ENCODE measurements at regions not wholly inside any gene's neighbourhood (a gene's known extent, or its start where the extent isn't known, plus 50 kb on each side); places are given as distances from the start of the nearest gene placed in this dataset.

- H3K79me2 ChIP-seq (ENCODE audit: control insufficient read depth in 1 of 2, insufficient read depth in 2 of 2, low read length in 2 of 2) = no peaks in the 10 kb centered on the region
- peaks cover 3 to 6% (median 3%) of the 10 kb centered on the region in 4 experiments; a peak in 3 of 7 replicates for H3K4me1 ChIP-seq (replicated peaks in 1 of 4; ENCODE audit: control insufficient read depth in 3 of 4, insufficient read depth in 4 of 4, low read length in 3 of 4)
- no peak overlapping the region for H3K9ac ChIP-seq (replicated peaks in 1 of 4; ENCODE audit: extremely low read depth in 1 of 4, low read depth in 3 of 4, low read length in 3 of 4)
- H3K9me3 ChIP-seq (ENCODE audit: insufficient read depth in 2 of 2, low read depth in 1 of 2, low read length in 1 of 2) = no peaks in the 10 kb centered on the region
- H3K4me2 ChIP-seq (ENCODE audit: insufficient read depth in 1 of 2, low read depth in 2 of 2, low read length in 2 of 2) = no peak overlapping the region
- no peaks in the 10 kb centered on the region for H3K36me3 ChIP-seq (ENCODE audit: control insufficient read depth in 2 of 4, insufficient read depth in 4 of 4, low read length in 3 of 4)
- peaks cover 2% of the 10 kb centered on the region; the same call in 1 of the 2 replicates for H3K23me2 ChIP-seq (ENCODE audit: low read depth, low read length)
- H4K5ac ChIP-seq (ENCODE audit: insufficient read length, low read depth, low read length) = no peak overlapping the region
- H3K18ac ChIP-seq (ENCODE audit: extremely low read depth, low read length) = no peak overlapping the region
- no peak overlapping the region for H3K56ac ChIP-seq (replicated peaks; ENCODE audit: insufficient read length, low read depth, low read length)
- no peaks in the 10 kb centered on the region for H4K20me1 ChIP-seq (replicated peaks in 1 of 2; ENCODE audit: control insufficient read depth in 1 of 2, insufficient read depth in 2 of 2, low read length in 2 of 2)
- H4K8ac ChIP-seq (ENCODE audit: extremely low read depth, insufficient read depth, low read length) = no peak overlapping the region
- no peak overlapping the region for H2AFZ ChIP-seq (ENCODE audit: low read length)
- no peaks in the 10 kb centered on the region for H3K79me1 ChIP-seq (ENCODE audit: low read depth, low read length)
- 91% methylated on average over 10 of the region's 10 CpGs; no CpG with 5 or more reads in 1 of the 2 experiments for WGBS, 2 experiments (ENCODE audit: extremely low coverage in 1 of 2, insufficient coverage in 1 of 2, insufficient read length in 1 of 2, insufficient replicate concordance in 2 of 2, low coverage in 1 of 2, low lambda C conversion rate in 2 of 2, missing lambda C conversion rate in 1 of 2)
- H3K27ac ChIP-seq (ENCODE audit: low read depth, low read length) = no peak overlapping the region
- no peak overlapping the region for H2BK12ac ChIP-seq (ENCODE audit: low read depth, low read length)
- H2BK5ac ChIP-seq (ENCODE audit: low read depth, low read length) = no peak overlapping the region
- ChIA-PET CTCF (ENCODE audit: partially characterized antibody) (interaction anchor here (1.2 to 2.8 kb wide), 3 partner anchors 9 to 16 kb away, joined by 3 to 13 read pairs (median 10); no protein-coding TSS in a partner anchor), POLR2A (ENCODE audit: partially characterized antibody) (no interaction called here)
- no peak overlapping the region for H2AK5ac ChIP-seq (ENCODE audit: low read depth, low read length)
- peak overlapping the region; percentile 56; the same call in 1 of the 2 replicates for H2BK20ac ChIP-seq (ENCODE audit: low read length)
- no peak overlapping the region for H3K4me3 ChIP-seq (ENCODE audit: extremely low read depth in 1 of 4, insufficient read depth in 2 of 4, low read depth in 3 of 4, low read length in 4 of 4)
- H3K27me3 ChIP-seq (replicated peaks in 1 of 4; ENCODE audit: control insufficient read depth in 3 of 4, extremely low read depth in 1 of 4, insufficient read depth in 3 of 4, low read length in 3 of 4) = no peaks in the 10 kb centered on the region
- no peak overlapping the region for H3K4ac ChIP-seq (replicated peaks; ENCODE audit: insufficient read length, low read depth, low read length)
- no peak for FAIRE-seq
- no peak overlapping the region for H2BK15ac ChIP-seq (ENCODE audit: low read length)
- no peak overlapping the region for H3K14ac ChIP-seq (ENCODE audit: insufficient read length)
- DNase-seq (ENCODE audit: low read depth in 1 of 2, low spot score in 2 of 2) = no peak
- no peak overlapping the region for H2BK120ac ChIP-seq (replicated peaks; ENCODE audit: low read depth, low read length)
- H3K23ac ChIP-seq (ENCODE audit: insufficient read length) = no peak overlapping the region
- no peak overlapping the region for H4K91ac ChIP-seq (replicated peaks; ENCODE audit: insufficient read length, low read length)
- TF ChIP-seq CHD2 (IDR thresholded peaks at IDR 0.05; ENCODE audit: low read length) (no peak), KDM1A (IDR thresholded peaks at IDR 0.05; ENCODE audit: borderline replicate concordance, low read length) (no peak), JUND (IDR thresholded peaks at IDR 0.05; ENCODE audit: low read length) (no peak), SUZ12 (IDR thresholded peaks at IDR 0.05; ENCODE audit: low read length) (no peak), GABPA (IDR thresholded peaks at IDR 0.05; ENCODE audit: borderline replicate concordance, insufficient read depth, low read length) (no peak), NRF1 (IDR thresholded peaks at IDR 0.05; ENCODE audit: low read depth, low read length) (no peak), SP1 (IDR thresholded peaks at IDR 0.05; ENCODE audit: low read depth, low read length) (no peak), CTBP2 (IDR thresholded peaks at IDR 0.05; ENCODE audit: borderline replicate concordance, insufficient read depth, insufficient read length, low read length) (no peak), BRCA1 (IDR thresholded peaks at IDR 0.05; ENCODE audit: low read depth, low read length) (no peak), POLR2A (IDR thresholded peaks at IDR 0.05; ENCODE audit: control extremely low read depth in 1 of 2, low read depth in 2 of 2, low read length in 2 of 2) (no peak), BACH1 (IDR thresholded peaks at IDR 0.05; ENCODE audit: low read length) (no peak), KDM4A (IDR thresholded peaks at IDR 0.05; ENCODE audit: low read depth, low read length, severe bottlenecking) (no peak), YY1 (IDR thresholded peaks at IDR 0.05; ENCODE audit: low read depth, low read length) (no peak), CHD1 (IDR thresholded peaks at IDR 0.05; ENCODE audit: low read depth, low read length) (no peak), MAFK (IDR thresholded peaks at IDR 0.05; ENCODE audit: low read depth, low read length) (no peak), RBBP5 (IDR thresholded peaks at IDR 0.05; ENCODE audit: borderline replicate concordance, low read depth, low read length) (no peak)
Observed at GRCh38 chr6:157772820-157773219, 50.2 kb upstream of the SNX9 start.
